Right hindlimb (tissue), 1 donor: ENCODE measurements at regions not wholly inside any gene's neighbourhood (a gene's known extent, or its start where the extent isn't known, plus 50 kb on each side); places are given as distances from the start of the nearest gene placed in this dataset.
"Not testable (repeated sequence)": the region's sequence is repeated elsewhere in the genome, so short reads cannot be mapped to it uniquely, and the experiment has no call there.

Source experiments
- DNase-seq: peaks from one replicate; pipeline ENCODE4 v3.0.0-alpha.2; 2018

- no peak for DNase-seq
Observed at GRCh38 chr5:118146824-118147223, 841.5 kb downstream of the DTWD2 start.

- no peak for DNase-seq
Observed at GRCh38 chr5:118144540-118144939, 843.8 kb downstream of the DTWD2 start.

DNA sequence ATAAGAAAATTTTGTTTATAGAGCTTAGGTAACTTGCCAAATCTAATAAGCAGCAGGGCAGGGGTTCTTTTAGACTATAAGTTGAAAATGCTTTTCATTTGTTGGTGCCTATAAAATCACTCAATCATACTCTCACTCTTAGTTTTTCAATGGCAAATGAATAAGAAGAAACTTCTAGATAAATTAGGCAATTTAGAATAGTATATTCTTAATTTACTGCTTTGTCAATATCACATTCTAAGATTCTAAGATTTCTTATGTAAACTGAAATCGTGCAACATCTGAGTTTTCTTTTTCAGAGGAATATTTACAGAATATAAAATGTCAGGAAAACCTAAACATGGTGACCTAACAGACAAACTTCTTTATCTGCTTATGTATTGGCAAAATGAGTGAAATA is 849.0 kb downstream of the DTWD2 start:
- no peak for DNase-seq

GRCh38 chr5:118126159-118126558 is 862.2 kb downstream of the DTWD2 start:
- no peak for DNase-seq

DNA sequence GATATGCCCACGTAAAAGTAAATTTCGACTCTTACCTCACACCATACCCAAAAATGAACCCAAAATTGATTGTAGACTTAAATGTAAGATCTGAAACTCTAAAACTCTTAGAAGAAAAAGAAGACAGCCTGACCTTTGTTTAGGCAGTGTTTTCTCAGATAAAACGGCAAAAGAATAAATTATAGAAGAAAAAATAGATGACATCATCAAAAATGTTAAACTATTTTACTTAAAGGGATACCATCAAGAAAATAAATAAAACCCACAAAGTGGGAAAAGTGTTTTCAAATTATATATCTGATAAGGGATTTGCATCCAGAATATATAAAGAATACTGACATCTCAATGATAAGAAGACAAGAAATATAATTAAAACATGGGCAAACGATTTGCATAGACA is 862.7 kb downstream of the DTWD2 start:
- DNase-seq = no peak

DNA sequence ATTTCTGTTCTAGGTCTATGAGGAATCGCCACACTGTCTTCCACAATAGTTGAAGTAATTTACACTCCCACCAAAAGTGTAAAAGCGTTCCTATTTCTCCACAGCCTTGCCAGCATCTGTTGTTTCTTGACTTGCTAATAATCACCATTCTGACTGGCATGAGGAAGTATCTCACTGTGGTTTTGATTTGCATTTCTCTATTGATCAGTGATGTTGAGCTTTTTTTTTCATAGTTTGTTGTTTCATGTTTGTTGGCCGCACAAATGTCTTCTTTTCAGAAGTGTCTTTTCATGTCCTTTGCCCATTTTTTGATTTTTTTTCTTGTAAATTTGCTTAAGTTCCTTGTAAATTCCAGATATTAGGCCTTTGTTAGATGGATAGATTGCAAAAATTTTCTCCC is 867.1 kb downstream of the DTWD2 start:
- no peak for DNase-seq

GRCh38 chr5:118115791-118116190 is 872.6 kb downstream of the DTWD2 start:
- DNase-seq = no peak

GRCh38 chr5:118111956-118112355 is 876.4 kb downstream of the DTWD2 start:
- no peak for DNase-seq

DNA sequence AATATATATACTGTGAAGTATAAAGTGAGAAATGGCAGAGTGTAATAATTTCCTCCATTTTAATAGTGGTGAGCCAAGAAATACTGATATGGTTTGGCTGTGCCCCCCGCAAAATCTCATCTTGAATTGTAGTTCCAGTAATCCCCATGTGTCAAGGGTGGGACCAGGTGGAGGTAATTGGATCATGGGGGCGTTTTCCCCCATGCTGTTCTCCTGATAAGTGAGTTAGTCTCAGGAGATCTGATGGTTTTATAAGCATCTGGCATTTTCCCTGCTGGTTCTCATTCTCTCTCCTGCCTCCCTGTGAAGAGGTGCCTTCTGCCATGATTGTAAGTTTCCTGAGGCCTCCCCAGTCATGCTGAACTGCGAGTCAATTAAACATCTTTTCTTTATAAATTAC is 881.1 kb downstream of the DTWD2 start:
- not testable (repeated sequence) for DNase-seq

DNA sequence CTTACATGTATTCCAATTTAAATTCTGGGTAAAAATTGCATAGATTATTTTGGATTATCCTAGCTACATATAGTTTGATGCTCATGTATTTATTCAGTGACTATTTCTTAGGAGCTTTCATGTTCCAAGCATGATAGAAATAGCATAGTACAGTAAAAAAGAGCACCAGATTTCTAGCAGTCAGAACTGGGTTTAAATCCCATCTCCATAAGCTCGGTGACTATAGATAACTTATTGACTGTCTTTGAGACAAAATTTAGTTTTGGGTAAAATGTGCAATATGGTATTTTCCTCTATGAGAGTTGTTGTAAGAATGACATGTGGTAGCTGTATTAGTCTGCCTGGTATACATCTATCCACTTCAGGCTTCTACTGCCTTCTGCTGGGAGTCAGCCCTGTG is 889.6 kb downstream of the DTWD2 start:
- no peak for DNase-seq

DNA sequence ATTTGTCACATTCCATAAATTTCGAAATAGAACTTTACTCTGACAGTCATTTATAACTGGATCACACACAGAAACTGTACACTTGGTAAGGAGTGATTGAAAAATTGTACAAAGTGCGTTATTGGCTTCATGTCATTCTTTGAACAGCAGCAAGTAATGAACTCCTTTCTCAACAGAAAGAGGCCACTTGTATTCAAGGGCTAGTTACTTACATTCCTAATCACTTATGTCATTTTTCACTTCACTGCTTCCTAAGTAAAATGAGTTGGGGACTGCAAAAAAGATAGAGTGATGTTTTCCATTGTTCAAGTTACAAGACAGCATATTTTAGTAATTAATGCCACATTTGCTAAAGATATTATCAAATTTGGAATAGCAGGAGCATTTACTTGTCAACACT is 893.2 kb downstream of the DTWD2 start:
- no peak for DNase-seq

- DNase-seq = no peak
Observed at GRCh38 chr5:118088448-118088847, 899.9 kb downstream of the DTWD2 start.

- no peak for DNase-seq
Observed at GRCh38 chr5:118076490-118076889, 911.9 kb downstream of the DTWD2 start.

GRCh38 chr5:118070041-118070440 is 918.3 kb downstream of the DTWD2 start:
- no peak for DNase-seq

GRCh38 chr5:118069452-118069851 is 918.9 kb downstream of the DTWD2 start:
- DNase-seq = no peak

- no peak for DNase-seq
Observed at GRCh38 chr5:118068886-118069285, 919.5 kb downstream of the DTWD2 start.

- not testable (repeated sequence) for DNase-seq
Observed at GRCh38 chr5:118063836-118064235, 924.5 kb downstream of the DTWD2 start.

- DNase-seq = no peak
Observed at GRCh38 chr5:118060833-118061232, 927.5 kb downstream of the DTWD2 start.

GRCh38 chr5:118052503-118052902 is 935.8 kb downstream of the DTWD2 start:
- no peak for DNase-seq

- no peak for DNase-seq
Observed at GRCh38 chr5:118044169-118044568, 944.2 kb downstream of the DTWD2 start.

- DNase-seq = no peak
Observed at GRCh38 chr5:118043531-118043930, 944.8 kb downstream of the DTWD2 start.

- no peak for DNase-seq
Observed at GRCh38 chr5:118042076-118042475, 946.3 kb downstream of the DTWD2 start.

DNA sequence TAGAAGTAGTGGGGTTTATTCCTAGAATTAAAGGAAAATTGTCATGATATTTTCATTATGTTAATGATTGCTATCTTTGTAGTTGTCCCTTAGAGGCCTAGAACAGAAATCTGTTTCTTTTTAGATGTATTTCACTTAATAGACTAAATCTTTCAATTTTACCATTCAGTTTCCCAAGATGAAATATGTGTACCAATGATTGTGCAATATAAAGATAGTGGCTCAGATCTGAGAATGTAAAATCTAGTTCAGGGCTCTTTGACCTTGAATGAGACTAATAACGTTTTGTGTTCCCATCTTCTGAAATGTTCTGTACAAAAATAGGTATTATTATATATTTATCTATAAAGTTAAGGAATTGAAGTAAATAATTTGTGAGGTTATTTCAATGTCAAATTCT is 947.9 kb downstream of the DTWD2 start:
- no peak for DNase-seq

- no peak for DNase-seq
Observed at GRCh38 chr5:118033686-118034338, 954.5 kb downstream of the DTWD2 start.

- no peak for DNase-seq
Observed at GRCh38 chr5:118029807-118030206, 958.5 kb downstream of the DTWD2 start.

DNA sequence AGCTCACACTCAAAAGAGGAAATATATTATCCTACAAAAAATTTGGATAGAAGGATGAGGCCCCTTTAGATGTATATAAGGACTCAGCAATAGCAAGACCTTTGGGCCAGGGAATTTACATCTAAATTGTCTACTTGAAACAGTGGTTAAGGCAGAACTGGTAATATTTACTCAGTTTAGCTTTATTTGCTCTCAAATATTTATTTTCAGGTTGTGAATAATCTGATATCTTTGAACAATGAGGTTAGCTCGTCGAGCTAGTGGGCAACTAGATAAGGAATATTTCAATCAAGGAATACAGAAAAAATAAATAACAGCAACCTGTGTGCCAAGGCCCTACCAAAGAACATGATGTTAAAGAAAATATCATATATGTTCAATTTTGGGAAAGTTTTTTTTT is 966.3 kb downstream of the DTWD2 start:
- no peak for DNase-seq
